Thoracic aorta (tissue), 2 donors: ENCODE measurements at regions not wholly inside any gene's neighbourhood (a gene's known extent, or its start where the extent isn't known, plus 50 kb on each side); places are given as distances from the start of the nearest gene placed in this dataset.

Experiments
- ATAC-seq: fragments of 150-250 bp; one replicate; pipeline ENCODE4 v1.8.0; 2017; ENCODE audit warnings: low read depth; ENCODE audit not compliant: insufficient number of reproducible peaks, low FRiP score
- DNase-seq: peaks from one replicate; pipeline ENCODE4 v3.0.0-alpha.2; 2020; ENCODE audit warnings: low spot score
- H3K27ac ChIP-seq, 2 donors: fragments of 200-600 bp; sonication (generic); 1 replicate in 1 of 2; 2 replicates in 1 of 2; pipeline ENCODE4 v1.5.1; 2016; ENCODE audit warnings: mild to moderate bottlenecking in 2 of 2, moderate library complexity in 2 of 2
- H3K27me3 ChIP-seq: fragments of 200-600 bp; sonication (generic); replicated peaks from 2 replicates; pipeline ENCODE4 v1.6.0; 2016; ENCODE audit warnings: mild to moderate bottlenecking; ENCODE audit not compliant: insufficient read depth
- H3K36me3 ChIP-seq: fragments of 200-600 bp; sonication (generic); one replicate; pipeline ENCODE4 v1.5.1; 2016
- H3K4me1 ChIP-seq, 2 donors: fragments of 200-600 bp; sonication (generic); 1 replicate in 1 of 2; 2 replicates in 1 of 2; pipeline versions ENCODE4 v1.5.1 to v1.6.0; 2016; ENCODE audit warnings: low read depth in 2 of 2, mild to moderate bottlenecking in 1 of 2; ENCODE audit not compliant: control insufficient read depth in 1 of 2
- H3K4me3 ChIP-seq: fragments of 200-600 bp; sonication (generic); 2 replicates; pipeline ENCODE4 v1.5.1; 2016; ENCODE audit warnings: mild to moderate bottlenecking
- H3K9me3 ChIP-seq: fragments of 200-600 bp; sonication (generic); 2 replicates; pipeline ENCODE4 v1.5.1; 2016
- CTCF ChIP-seq: fragments of 200-600 bp; sonication (generic); IDR thresholded peaks from one replicate; pipeline ENCODE4 v1.5.1; 2019; ENCODE audit warnings: antibody characterized with exemption

- Histone ChIP-seq H3K27me3 (no peaks in the 10 kb centered on the region), H3K36me3 (no peaks in the 10 kb centered on the region), H3K4me1 (peaks cover 0 to 17% of the 10 kb centered on the region in 2 donors), H3K27ac (peak overlapping the region; percentile 53 to 73), H3K4me3 (peak overlapping the region; percentile 80), H3K9me3 (no peaks in the 10 kb centered on the region)
- ATAC-seq = no peak
- TF ChIP-seq CTCF = no peak
- no peak for DNase-seq
Observed at GRCh38 chr19:21604951-21605476, 99.6 kb downstream of the ZNF429 start.
